ENCODE measurements at regions not wholly inside any gene's neighbourhood (a gene's known extent, or its start where the extent isn't known, plus 50 kb on each side); places are given as distances from the start of the nearest gene placed in this dataset.

GRCh38 chr2:105950521-105951383 lies 206.0 kb downstream of the NCK2 start:
- no peak for DNase-seq (ENCODE audit: low read depth in 4 of 4, low spot score in 3 of 4)

- DNase-seq (ENCODE audit: low read depth in 4 of 4, low spot score in 3 of 4), result no peak
These were observed 199.3 kb downstream of the NCK2 start for GRCh38 chr2:105943977-105944376.
